NCI-H526 (cell line): ENCODE measurements at regions not wholly inside any gene's neighbourhood (a gene's known extent, or its start where the extent isn't known, plus 50 kb on each side); places are given as distances from the start of the nearest gene placed in this dataset.

Source experiments
- DNase-seq, 2 experiments: peaks; one replicate each; lab custom pipeline; 2025; lab: John Stamatoyannopoulos, UW

DNA sequence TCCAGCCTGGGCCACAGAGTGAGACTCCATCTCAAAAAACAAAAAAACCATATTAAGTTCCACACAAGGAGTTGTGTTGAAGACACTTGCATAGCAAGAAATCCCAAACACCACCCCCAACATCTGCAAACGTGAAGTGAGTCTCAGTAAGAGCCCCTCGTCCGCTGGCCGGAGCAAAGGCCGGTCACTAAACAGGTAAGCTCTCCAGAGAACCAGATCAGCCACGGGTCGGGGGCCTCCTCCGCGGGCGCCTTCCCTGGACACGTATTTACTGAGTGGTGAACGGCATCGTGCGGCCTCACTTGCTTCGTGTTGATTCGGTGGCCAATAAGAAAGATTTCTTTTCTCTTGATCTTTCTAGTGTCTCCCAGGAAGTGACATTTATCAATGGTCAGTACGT is 93.6 kb downstream of the MRPL36 start:
- no peak for DNase-seq

DNA sequence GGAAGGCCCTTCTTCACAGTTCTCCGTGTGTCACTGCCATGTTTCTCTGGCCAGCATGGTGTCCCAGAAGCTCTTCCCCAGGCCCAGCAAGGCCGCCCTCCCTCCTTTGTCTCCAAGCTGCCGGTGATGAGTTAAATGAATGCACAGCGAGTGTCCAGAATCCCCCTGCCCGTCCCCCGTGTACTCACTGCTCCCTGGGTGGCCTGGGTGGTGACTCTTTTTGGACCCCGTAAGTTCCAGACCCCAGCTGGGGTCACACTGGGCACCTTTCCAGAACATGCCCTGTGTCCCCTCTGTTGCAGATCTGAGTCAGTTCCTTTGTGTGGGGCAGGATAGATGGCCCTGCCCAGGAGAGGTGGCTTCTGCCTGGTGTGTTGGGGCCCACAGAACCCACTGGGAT is 95.0 kb downstream of the MRPL36 start:
- no peak for DNase-seq

DNA sequence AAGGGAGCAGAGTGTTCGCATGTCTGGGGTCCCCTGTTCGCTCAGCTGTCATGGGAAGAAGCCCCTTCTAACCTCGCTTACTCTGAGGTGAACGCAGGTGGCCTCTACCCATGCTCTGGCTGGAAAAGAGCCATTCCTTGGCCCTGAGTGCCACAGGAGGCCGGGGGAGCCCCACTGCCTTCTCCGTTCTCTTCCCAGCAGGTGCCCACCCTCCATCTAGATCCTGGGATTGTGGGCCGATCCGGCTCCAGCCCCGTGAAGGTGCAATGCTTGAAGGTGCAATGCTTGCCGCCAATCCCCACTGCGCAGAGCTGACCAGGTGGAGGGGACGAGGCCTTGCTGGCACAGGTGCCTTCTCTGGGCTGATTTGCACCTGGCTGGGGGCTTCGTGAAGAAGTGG is 95.4 kb downstream of the MRPL36 start:
- DNase-seq = no peak

DNA sequence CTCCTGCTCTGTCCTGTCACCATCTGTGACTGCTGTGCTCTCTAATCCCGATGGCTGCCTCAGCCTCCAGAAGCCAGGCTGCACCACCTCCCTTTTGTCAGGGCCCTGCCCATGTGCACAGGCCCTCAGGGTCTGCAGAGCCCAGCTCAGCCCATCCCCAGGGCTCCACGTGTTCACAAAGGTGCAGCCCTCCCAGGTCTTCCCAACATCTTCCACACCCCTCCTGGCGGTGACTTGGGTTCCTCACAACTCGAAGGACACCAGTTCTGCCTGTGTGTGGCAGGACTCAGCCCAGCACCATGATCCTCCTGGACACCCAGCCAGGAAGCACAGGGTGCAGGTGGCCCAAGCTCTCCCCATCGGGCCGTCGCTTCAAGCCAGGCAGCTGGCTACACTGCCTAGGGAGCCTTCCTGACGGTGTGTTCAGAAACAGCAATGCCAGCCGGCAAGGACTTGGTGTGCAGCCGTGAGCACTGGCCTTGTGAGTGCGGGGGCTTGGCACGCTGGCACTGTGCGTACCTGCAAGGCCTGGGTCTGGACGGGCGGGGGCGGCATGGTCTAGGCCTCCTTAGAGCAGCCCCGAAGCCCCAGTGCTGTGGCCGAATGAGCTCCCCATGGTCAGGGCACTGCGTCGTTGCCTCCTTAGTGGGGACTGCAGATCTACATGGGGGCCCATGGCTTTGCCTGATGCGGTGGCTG is 96.1 kb downstream of the MRPL36 start:
- DNase-seq = no peak

DNA sequence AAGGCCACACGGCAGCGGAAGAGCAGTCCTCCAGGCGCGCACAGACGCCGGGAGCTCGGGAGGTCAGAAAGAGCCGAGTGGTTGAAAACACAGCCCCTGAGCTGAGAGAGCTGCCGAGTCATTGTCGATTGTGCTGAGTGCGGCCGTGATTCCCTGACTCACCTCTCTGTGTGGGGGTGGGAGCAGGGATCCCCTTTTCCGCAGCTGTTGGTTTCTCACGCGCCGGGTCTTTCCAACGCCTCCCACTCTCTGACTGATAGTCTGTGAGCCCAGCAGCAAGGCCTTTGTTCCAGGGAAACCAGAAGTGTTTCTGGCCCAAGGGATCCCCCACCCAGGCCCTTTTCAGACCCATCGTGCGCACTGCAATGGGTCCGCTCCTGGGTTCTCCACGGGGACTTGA is 97.3 kb downstream of the MRPL36 start:
- no peak for DNase-seq

DNA sequence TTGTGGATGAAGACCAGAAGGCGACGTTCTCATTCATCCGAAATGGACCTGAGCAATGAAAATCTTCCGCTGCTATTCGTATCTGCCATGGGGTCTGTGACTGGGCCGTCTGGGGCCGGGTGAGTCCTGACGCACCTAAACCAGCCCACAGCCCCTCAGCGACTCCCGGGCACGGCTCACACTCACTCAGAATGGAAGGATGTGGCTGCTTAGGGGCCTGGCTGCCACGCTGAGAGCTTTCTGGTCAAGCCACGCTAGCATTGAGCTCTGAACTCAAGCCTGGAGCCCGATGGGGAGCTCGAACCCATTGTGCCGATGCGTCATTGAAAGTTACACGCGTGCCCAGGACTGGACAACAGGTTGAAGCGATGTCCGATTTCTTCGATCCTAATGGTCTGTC is 97.8 kb downstream of the MRPL36 start:
- no peak for DNase-seq

DNA sequence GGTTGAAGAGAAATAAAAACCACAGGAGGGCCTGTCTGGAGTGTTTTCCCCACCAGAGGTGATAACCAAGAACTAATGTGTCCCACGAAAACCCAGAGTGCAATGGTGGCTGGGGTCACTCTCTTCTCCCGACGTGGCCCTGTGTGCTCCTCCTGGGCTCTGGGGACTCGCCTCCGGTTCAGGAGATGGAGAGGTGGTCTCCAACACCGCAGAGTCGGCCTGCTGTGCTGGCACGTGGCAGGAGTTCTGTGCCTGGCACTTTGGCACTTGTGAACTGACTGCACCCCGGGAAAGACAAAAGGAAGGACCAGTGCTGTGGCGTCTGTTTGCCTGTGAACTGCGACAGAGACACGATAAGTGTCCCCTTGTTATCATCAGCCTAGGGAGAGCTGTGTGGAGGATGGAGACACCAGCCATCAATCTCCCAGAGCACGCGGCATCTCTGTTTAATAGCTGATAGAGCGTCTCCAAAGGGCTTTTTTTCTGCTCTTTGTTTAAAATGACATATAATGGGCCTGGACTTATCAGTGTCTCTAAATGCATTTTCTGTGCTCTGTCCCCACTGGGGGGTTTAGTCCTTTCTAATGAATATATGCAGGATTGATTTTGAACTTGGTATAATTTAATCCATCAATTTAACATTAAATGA is 98.3 kb downstream of the MRPL36 start:
- no peak for DNase-seq

- DNase-seq = no peak
Measured at GRCh38 chr5:1699394-1699793, 100.2 kb downstream of the MRPL36 start.

DNA sequence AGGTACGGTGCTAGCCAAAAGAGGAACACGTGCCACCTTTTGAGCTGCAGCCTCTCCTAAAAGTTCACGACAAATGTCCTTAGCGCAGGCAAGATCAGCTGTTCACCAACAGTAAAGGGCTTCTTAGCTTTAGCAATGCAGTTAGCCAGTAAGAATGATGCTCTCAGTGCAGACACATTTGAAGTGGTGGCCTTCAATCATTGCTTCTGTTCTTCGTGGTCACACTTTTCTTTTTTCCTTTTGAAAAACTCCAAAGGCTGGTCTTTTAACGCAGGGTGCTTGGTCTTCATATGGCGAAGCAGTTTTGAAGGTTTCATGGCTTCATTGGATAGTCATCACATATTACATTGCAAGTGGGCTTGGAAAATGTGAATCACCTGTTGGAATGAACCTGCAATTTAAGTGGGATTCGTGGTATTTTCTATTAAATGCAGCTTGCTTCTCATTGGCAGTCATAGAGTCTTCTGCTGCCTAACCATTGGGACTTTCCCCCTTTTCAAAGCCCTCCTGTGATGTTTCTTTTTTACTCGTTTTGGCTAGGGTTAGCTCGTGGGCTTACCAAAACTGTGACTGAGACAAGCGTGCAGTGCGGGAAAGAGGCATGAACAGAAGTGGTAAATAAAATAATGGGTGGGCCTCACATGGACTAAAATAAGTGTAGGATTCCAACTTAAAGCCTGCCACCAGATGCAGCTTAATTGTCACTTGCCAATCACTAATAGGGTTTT is 100.9 kb downstream of the MRPL36 start:
- no peak for DNase-seq

DNA sequence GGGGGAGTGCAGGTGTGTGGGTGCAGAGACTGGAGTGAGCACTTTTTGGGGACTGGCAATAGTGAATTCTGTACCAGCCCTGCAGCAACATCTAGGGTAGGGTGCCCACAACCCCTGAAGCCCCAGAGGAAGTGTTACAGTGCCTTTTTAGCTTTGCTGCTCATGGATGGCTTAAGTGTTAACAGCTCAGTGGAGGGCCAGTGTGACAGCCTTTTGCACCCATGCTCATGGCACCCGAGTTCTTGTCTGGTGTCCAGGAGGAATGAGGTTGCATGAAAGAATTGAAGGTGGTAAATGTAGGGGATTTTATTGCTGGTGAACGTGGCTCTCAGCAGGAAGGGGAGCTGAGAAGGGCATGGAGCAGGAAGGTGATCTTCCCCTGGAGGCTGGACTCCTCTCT is 107.3 kb downstream of the MRPL36 start:
- no peak for DNase-seq

- no peak for DNase-seq
Measured at GRCh38 chr5:1687301-1687970, 112.2 kb downstream of the MRPL36 start.

DNA sequence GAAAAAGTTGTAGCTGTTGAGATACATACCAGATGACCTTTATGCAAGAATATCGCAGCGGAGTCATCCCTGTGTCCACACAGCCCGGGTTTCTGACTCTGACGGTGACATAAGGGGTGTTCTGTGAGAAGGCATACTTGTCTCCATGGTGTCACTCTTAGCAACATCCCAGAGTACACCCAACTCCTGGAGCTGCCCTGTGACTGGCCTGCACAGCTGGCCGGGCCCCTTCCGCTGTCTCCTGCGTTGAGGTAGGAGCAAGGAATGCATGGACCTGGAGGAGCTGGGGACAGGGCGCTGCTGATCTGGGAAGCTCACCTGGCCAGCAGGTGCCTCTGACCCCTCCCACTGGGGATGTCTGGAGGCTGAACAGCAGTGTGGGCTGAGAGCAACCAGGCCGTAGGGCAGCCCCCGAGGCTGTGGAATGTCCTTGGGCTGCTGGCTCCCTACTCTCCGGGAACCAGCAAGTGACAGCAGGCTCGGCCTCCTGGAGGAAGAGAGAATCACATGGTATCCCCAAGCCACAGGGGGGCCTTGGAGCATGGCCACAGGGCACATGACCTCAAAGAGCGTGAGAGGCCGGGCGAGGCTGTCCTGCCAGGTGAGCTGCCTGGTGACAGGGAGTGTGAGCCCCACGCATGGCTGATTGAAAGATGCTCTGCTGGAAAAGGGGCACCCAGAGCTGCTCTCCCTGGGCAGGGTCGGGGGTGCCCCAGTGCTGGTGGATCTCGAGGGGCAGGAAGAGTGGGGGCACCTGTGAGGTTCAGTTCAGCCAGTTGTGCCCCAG is 113.4 kb downstream of the MRPL36 start:
- no peak for DNase-seq

DNA sequence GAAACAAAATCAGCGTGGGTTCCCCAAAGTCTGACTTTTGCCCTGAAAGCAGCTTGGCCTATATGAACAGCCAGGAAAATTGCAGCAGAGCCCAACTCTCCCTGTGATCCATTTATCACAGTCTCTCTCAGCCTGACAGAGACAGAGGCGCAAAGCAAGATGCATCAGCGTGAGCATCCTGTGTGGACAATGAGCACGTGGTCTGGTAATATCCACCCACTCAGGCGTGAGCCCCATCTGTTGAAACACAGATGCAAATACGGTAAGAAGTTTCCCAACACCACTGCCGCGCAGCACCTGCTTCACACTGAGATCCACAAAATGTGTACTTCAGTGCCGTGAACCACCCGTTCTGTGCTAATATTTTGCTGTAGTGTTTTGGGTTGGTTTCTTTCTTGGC is 114.6 kb downstream of the MRPL36 start:
- DNase-seq = peak; percentile 35 to 75

GRCh38 chr5:1681955-1682354 is 117.7 kb downstream of the MRPL36 start:
- no peak for DNase-seq

DNA sequence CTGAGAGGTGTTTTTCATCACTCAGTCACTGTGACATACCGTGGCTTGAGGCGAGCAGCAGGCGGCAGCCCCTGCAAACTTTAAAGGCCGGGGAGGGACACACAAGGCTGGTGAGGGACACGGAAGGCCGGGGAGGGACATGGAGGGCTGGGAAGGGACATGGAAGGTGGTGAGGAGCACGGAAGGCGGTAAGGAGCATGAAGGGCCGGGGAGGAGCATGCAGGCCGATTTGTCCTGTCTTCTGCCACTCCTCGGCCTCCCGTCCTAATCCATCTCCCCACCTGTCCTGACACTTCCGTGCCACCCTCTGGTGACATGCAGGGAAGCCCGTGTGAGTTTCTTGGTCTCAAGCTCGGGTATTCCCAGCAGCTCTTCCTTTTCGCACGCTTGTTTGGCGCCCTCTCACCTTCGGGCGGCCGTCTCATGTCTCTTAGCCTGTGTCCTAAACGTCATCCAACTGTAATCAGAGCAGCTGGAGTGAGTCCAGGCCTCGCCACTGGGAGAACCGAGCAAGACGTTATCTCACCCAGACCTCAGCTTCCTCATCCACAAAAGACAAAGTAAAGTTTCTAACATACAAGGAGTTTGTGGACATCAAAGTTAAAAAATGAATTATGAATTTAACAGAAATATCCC is 126.5 kb downstream of the MRPL36 start:
- no peak for DNase-seq

DNA sequence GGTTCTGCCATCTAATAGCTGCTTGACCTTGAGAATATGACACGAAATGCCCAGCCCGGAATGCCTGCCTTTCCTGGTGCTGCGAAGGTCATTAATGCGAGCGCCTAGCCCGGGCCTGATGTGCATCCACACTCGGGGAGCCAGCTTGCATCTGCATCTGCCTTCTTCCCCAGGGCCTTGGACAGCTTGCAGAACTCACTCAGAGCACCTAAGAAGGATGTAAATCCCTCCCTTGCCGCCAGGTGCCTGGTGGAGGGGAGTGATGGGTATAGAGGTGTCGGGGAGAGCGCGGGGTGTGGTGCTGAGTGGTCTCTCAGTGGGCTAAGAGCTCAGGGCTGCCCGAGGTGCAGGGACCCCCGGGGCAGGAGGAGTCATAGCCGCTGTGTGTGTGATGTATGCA is 127.2 kb downstream of the MRPL36 start:
- DNase-seq = no peak

- DNase-seq = no peak
Measured at GRCh38 chr5:1671351-1671750, 128.3 kb downstream of the MRPL36 start.

- DNase-seq = no peak
Measured at GRCh38 chr5:1670351-1670750, 129.3 kb downstream of the MRPL36 start.

DNA sequence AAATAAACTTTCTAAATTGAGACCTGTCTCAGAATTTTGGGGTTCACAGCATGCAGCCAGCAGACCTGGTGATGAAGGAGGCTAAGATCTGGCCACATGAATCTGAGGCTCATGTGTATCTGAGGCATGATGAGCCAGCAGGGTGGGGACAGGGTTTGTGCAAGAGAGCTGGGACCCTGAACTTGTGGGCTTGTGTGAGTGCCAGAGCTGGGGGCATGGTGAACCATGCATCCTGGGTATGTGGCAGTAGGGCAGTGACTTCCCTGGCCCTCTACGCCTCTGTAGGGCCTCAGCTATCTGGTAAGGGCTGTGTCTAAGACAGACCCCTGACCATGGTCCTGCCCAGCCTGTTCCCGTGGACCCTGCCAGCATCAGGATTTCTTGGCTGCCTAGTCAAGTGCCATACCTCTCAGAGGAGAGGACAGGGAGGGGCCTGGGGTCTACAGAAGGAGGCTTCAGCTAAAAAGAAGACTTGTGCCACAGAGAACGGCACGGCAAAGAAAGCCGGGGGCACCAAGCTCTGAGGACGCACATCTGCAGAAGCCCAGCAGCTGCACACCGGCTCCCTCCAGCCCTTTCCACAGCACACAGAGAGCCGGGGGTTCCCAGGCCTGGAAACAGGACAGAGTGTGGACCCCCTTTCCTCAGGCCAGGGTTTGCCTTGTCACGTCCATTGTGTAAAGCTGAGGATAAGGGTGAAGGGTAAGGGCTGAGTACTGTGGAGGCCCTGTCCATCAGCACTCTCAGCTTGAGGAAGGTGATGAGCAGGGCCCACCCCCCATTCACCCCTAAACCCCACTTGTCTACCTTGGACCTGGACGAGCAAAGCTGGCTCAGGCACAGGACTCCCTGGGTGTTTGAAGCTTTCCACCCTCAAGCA is 130.1 kb downstream of the MRPL36 start:
- DNase-seq = no peak

DNA sequence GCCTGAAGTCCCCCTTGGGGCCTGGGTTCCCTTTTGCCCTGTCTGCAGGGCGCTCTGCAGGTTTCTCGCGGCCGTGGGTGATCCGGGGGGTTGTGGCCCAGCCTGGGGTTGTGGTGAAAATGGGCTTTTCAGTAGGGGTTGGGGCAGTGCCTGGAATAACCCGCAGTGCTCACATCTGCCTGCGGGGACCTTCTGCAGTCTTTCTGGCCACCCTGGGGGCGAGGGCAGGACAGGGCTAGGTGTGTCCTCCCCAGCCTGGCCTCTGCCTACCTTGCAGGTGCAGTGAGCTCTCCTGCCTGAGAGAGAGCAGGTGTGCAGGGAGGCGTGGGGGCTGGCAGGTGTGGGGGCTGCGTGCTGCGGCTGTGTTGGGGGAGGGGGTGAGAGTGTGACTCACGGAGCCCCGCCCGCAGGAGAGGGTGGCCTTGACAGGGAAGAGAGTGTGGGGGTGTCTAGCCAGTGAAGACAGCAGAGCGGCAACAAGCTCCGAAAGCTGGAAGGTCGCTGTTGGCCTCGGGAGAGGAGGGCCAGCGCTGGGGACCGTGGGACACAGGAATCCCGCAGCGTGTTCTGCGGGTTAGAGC is 131.4 kb downstream of the MRPL36 start:
- peak in 1 of 2 experiments; percentile 29 for DNase-seq
